Fibroblast of skin of right biceps (primary cell): ENCODE measurements at regions not wholly inside any gene's neighbourhood (a gene's known extent, or its start where the extent isn't known, plus 50 kb on each side); places are given as distances from the start of the nearest gene placed in this dataset.

Experiments used
- DNase-seq: peaks from one replicate; pipeline ENCODE4 v3.0.0-alpha.2; 2013

GRCh38 chr3:194281766-194282165, 69.4 kb downstream of the CPN2 start:
- DNase-seq = no peak

- DNase-seq = no peak
Measured at GRCh38 chr3:194282436-194283122, 68.5 kb downstream of the CPN2 start.

GRCh38 chr3:194283221-194284006, 67.7 kb downstream of the CPN2 start:
- DNase-seq = no peak

- no peak for DNase-seq
Measured at GRCh38 chr3:194284351-194284750, 66.8 kb downstream of the CPN2 start.

GRCh38 chr3:194285024-194285849, 65.9 kb downstream of the CPN2 start:
- peak; percentile 90 for DNase-seq

- DNase-seq = peak; percentile 52
Measured at GRCh38 chr3:194285850-194286197, 65.3 kb downstream of the CPN2 start.

- DNase-seq = no peak
Measured at GRCh38 chr3:194286375-194287146, 64.6 kb downstream of the CPN2 start.

GRCh38 chr3:194287374-194287773, 63.8 kb downstream of the CPN2 start:
- DNase-seq = no peak

- DNase-seq = no peak
Measured at GRCh38 chr3:194287977-194288706, 63.0 kb downstream of the CPN2 start.
